ENCODE measurements at regions not wholly inside any gene's neighbourhood (a gene's known extent, or its start where the extent isn't known, plus 50 kb on each side); places are given as distances from the start of the nearest gene placed in this dataset.

GRCh38 chr6:164108869-164109769, 694.6 kb downstream of the QKI start:
- no peak overlapping the region for H3K27ac ChIP-seq
- no peaks in the 10 kb centered on the region for H3K36me3 ChIP-seq (replicated peaks; ENCODE audit: insufficient read depth, low read depth)
- H3K4me1 ChIP-seq (ENCODE audit: insufficient read depth), result no peaks in the 10 kb centered on the region
- TF ChIP-seq EZH2phosphoT487 (IDR thresholded peaks at IDR 0.05; ENCODE audit: low read depth, severe bottlenecking, unreplicated experiment), result no peak
- TF ChIP-seq CTCF (IDR thresholded peaks at IDR 0.05; ENCODE audit: poor library complexity), result no peak
- TF ChIP-seq EZH2 (IDR thresholded peaks at IDR 0.05; ENCODE audit: borderline replicate concordance), result no peak
- H3K9me2 ChIP-seq (replicated peaks; ENCODE audit: insufficient read depth), result no peaks in the 10 kb centered on the region
- no peaks in the 10 kb centered on the region for H3K27me3 ChIP-seq
- H2AFZ ChIP-seq, result no peak overlapping the region
- H3K79me2 ChIP-seq, result no peaks in the 10 kb centered on the region
- DNase-seq (ENCODE audit: low spot score), result no peak
- no peak overlapping the region for H3K4me2 ChIP-seq
- no peaks in the 10 kb centered on the region for H3K9me3 ChIP-seq (ENCODE audit: low read depth)
- no peaks in the 10 kb centered on the region for H4K20me1 ChIP-seq (ENCODE audit: insufficient read depth, poor library complexity, severe bottlenecking)
- no peak overlapping the region for H3K4me3 ChIP-seq
- 87% methylated on average over 20 of the region's 20 CpGs for WGBS (ENCODE audit: low lambda C conversion rate, missing lambda C conversion rate)

GRCh38 chr6:164108092-164108491, 693.6 kb downstream of the QKI start:
- no peaks in the 10 kb centered on the region for H4K20me1 ChIP-seq (ENCODE audit: insufficient read depth, poor library complexity, severe bottlenecking)
- no peaks in the 10 kb centered on the region for H3K36me3 ChIP-seq (replicated peaks; ENCODE audit: insufficient read depth, low read depth)
- H3K4me3 ChIP-seq, result no peak overlapping the region
- 44% methylated on average over 4 of the region's 4 CpGs for WGBS (ENCODE audit: low lambda C conversion rate, missing lambda C conversion rate)
- no peak for DNase-seq (ENCODE audit: low spot score)
- H2AFZ ChIP-seq, result no peak overlapping the region
- no peaks in the 10 kb centered on the region for H3K9me2 ChIP-seq (replicated peaks; ENCODE audit: insufficient read depth)
- H3K4me1 ChIP-seq (ENCODE audit: insufficient read depth), result no peaks in the 10 kb centered on the region
- H3K79me2 ChIP-seq, result no peaks in the 10 kb centered on the region
- H3K27ac ChIP-seq, result no peak overlapping the region
- TF ChIP-seq EZH2 (IDR thresholded peaks at IDR 0.05; ENCODE audit: borderline replicate concordance), result no peak
- TF ChIP-seq CTCF (IDR thresholded peaks at IDR 0.05; ENCODE audit: poor library complexity), result no peak
- TF ChIP-seq EZH2phosphoT487 (IDR thresholded peaks at IDR 0.05; ENCODE audit: low read depth, severe bottlenecking, unreplicated experiment), result no peak
- no peaks in the 10 kb centered on the region for H3K27me3 ChIP-seq
- no peaks in the 10 kb centered on the region for H3K9me3 ChIP-seq (ENCODE audit: low read depth)
- H3K4me2 ChIP-seq, result no peak overlapping the region

GRCh38 chr6:164107297-164107995, 692.9 kb downstream of the QKI start:
- Histone ChIP-seq H3K4me2 (no peak overlapping the region), H3K36me3 (replicated peaks; ENCODE audit: insufficient read depth, low read depth) (no peaks in the 10 kb centered on the region), H4K20me1 (ENCODE audit: insufficient read depth, poor library complexity, severe bottlenecking) (no peaks in the 10 kb centered on the region), H3K79me2 (no peaks in the 10 kb centered on the region), H3K9me3 (ENCODE audit: low read depth) (no peaks in the 10 kb centered on the region), H3K27me3 (no peaks in the 10 kb centered on the region), H3K4me1 (ENCODE audit: insufficient read depth) (no peaks in the 10 kb centered on the region), H3K27ac (no peak overlapping the region), H3K4me3 (no peak overlapping the region), H3K9me2 (replicated peaks; ENCODE audit: insufficient read depth) (no peaks in the 10 kb centered on the region), H2AFZ (no peak overlapping the region)
- 81% methylated on average over 9 of the region's 9 CpGs for WGBS (ENCODE audit: low lambda C conversion rate, missing lambda C conversion rate)
- TF ChIP-seq EZH2phosphoT487 (IDR thresholded peaks at IDR 0.05; ENCODE audit: low read depth, severe bottlenecking, unreplicated experiment), result no peak
- no peak for TF ChIP-seq CTCF (IDR thresholded peaks at IDR 0.05; ENCODE audit: poor library complexity)
- TF ChIP-seq EZH2 (IDR thresholded peaks at IDR 0.05; ENCODE audit: borderline replicate concordance), result no peak
- no peak for DNase-seq (ENCODE audit: low spot score)
